GM19452 (cell line): ENCODE measurements at regions not wholly inside any gene's neighbourhood (a gene's known extent, or its start where the extent isn't known, plus 50 kb on each side); places are given as distances from the start of the nearest gene placed in this dataset.

ENCODE experiments used
- ATAC-seq: cut with Tn5 transposase; IDR thresholded peaks from one replicate; pipeline ENCODE4 v1.9.1; 2021; ENCODE audit not compliant: unreplicated experiment

- ATAC-seq = no peak
These were observed 222.6 kb downstream of the NUAK1 start for GRCh38 chr12:105915997-105916759.

- no peak for ATAC-seq
These were observed 222.1 kb downstream of the NUAK1 start for GRCh38 chr12:105916760-105917039.

- ATAC-seq = no peak
These were observed 218.5 kb downstream of the NUAK1 start for GRCh38 chr12:105920161-105920684.

GRCh38 chr12:105921055-105921454 lies 217.7 kb downstream of the NUAK1 start:
- ATAC-seq = no peak

GRCh38 chr12:105921872-105922669 lies 216.7 kb downstream of the NUAK1 start:
- no peak for ATAC-seq

GRCh38 chr12:105922670-105923102 lies 216.1 kb downstream of the NUAK1 start:
- ATAC-seq = no peak

GRCh38 chr12:105924526-105925208 lies 214.1 kb downstream of the NUAK1 start:
- ATAC-seq = no peak

- no peak for ATAC-seq
These were observed 211.2 kb downstream of the NUAK1 start for GRCh38 chr12:105927564-105927963.

- ATAC-seq = no peak
These were observed 210.3 kb downstream of the NUAK1 start for GRCh38 chr12:105928436-105928835.

GRCh38 chr12:105929192-105929591 lies 209.6 kb downstream of the NUAK1 start:
- ATAC-seq = no peak

GRCh38 chr12:105930557-105931503 lies 207.9 kb downstream of the NUAK1 start:
- ATAC-seq = no peak

GRCh38 chr12:105931762-105932570 lies 206.8 kb downstream of the NUAK1 start:
- ATAC-seq = no peak

- ATAC-seq = no peak
These were observed 204.8 kb downstream of the NUAK1 start for GRCh38 chr12:105933671-105934665.

- ATAC-seq = no peak
These were observed 203.6 kb downstream of the NUAK1 start for GRCh38 chr12:105935106-105935505.

- no peak for ATAC-seq
These were observed 202.8 kb downstream of the NUAK1 start for GRCh38 chr12:105935981-105936380.

- no peak for ATAC-seq
These were observed 202.3 kb downstream of the NUAK1 start for GRCh38 chr12:105936496-105936895.

GRCh38 chr12:105937009-105937408 lies 201.7 kb downstream of the NUAK1 start:
- no peak for ATAC-seq

GRCh38 chr12:105939181-105939721 lies 199.5 kb downstream of the NUAK1 start:
- no peak for ATAC-seq
